ENCODE measurements at regions not wholly inside any gene's neighbourhood (a gene's known extent, or its start where the extent isn't known, plus 50 kb on each side); places are given as distances from the start of the nearest gene placed in this dataset.

GRCh38 chr5:89117124-89117644 is 234.2 kb upstream of the MEF2C start:
- dilution Hi-C loops (cut with HindIII; ENCODE audit: low sequenced_read_pairs, unreplicated experiment) = no loop called here

More at GRCh38 chr5:89117124-89117644, 234.2 kb upstream of the MEF2C start:
- in situ Hi-C loops (cut with MboI; ENCODE audit: low sequenced_read_pairs) (no loop called here), intact Hi-C loops (cut with micrococcal nuclease) (no loop called here)
- Histone ChIP-seq H2AK9ac (replicated peaks; ENCODE audit: low read depth, low read length, poor library complexity) (no peak overlapping the region), H3K56ac (ENCODE audit: extremely low read depth, insufficient read depth, low read length) (no peak overlapping the region), H2BK120ac (ENCODE audit: low read depth, low read length) (no peak overlapping the region), H4K91ac (ENCODE audit: insufficient read depth, low read depth, low read length) (no peak overlapping the region), H3K4me2 (ENCODE audit: low read depth, low read length) (no peak overlapping the region), H3K4me1 (ENCODE audit: control insufficient read depth, insufficient read depth, low read length) (no peaks in the 10 kb centered on the region), H2BK5ac (ENCODE audit: low read depth, low read length, poor library complexity, severe bottlenecking) (no peak overlapping the region), H2BK15ac (ENCODE audit: low read depth, low read length) (no peak overlapping the region), H3K14ac (replicated peaks; ENCODE audit: low read depth, low read length) (no peak overlapping the region), H4K20me1 (ENCODE audit: insufficient read depth, low read length) (no peaks in the 10 kb centered on the region), H2AFZ (replicated peaks; ENCODE audit: low read length, poor library complexity) (no peak overlapping the region), H3K36me3 (ENCODE audit: control insufficient read depth, insufficient read depth, low read length) (no peaks in the 10 kb centered on the region), H2AK5ac (ENCODE audit: low read depth, low read length) (no peak overlapping the region), H2BK20ac (ENCODE audit: low read depth, low read length) (no peak overlapping the region), H3K9me3 (ENCODE audit: control insufficient read depth, insufficient read depth, low read length) (no peaks in the 10 kb centered on the region), H4K5ac (ENCODE audit: low read depth, low read length) (no peak overlapping the region), H3K4me3 (ENCODE audit: insufficient read depth, low read depth, low read length) (no peak overlapping the region), H3K4ac (ENCODE audit: low read depth, low read length) (no peak overlapping the region), H3K18ac (ENCODE audit: low read depth, low read length) (no peak overlapping the region), H3K79me1 (ENCODE audit: low read depth in 1 of 2, low read length in 2 of 2) (no peaks in the 10 kb centered on the region), H3K9me1 (ENCODE audit: insufficient read depth, low read length) (no peaks in the 10 kb centered on the region), H4K8ac (ENCODE audit: low read depth in 2 of 2, low read length in 2 of 2) (no peak overlapping the region), H3K23ac (ENCODE audit: low read depth, low read length) (no peak overlapping the region), H3K27me3 (ENCODE audit: control insufficient read depth, insufficient read depth, low read length) (no peaks in the 10 kb centered on the region), H3K9ac (ENCODE audit: low read depth, low read length) (no peak overlapping the region), H3K27ac (ENCODE audit: insufficient read depth, low read length) (no peak overlapping the region)
- CTCF ChIA-PET = no interaction called here
- WGBS, 2 experiments (ENCODE audit: extremely low coverage in 2 of 2, insufficient read length in 1 of 2) = no CpG with 5 or more reads among the region's 1 CpG
- ATAC-seq (ENCODE audit: low read depth) = no peak
- no TSS peak for BruUV-seq (replicated peaks)
- POLR2A ChIA-PET (ENCODE audit: unreplicated experiment) = no interaction called here
- no peak for TF ChIP-seq SMC3 (IDR thresholded peaks at IDR 0.05; ENCODE audit: low read depth, low read length)
- no peak for TF ChIP-seq RAD21 (IDR thresholded peaks at IDR 0.05; ENCODE audit: low read length)
- TF ChIP-seq RFX5 (IDR thresholded peaks at IDR 0.05; ENCODE audit: low read depth, low read length) = no peak
- TF ChIP-seq NFE2L2 (IDR thresholded peaks at IDR 0.05; ENCODE audit: low read depth, low read length) = no peak
- no peak for TF ChIP-seq CEBPB (IDR thresholded peaks at IDR 0.05; ENCODE audit: low read depth, low read length)
- TF ChIP-seq FOS (IDR thresholded peaks at IDR 0.05; ENCODE audit: low read depth, low read length) = no peak
- TF ChIP-seq CTCF (conservative IDR thresholded peaks at IDR 0.05; ENCODE audit: low read depth, low read length) = no peak
- no peak for TF ChIP-seq RCOR1 (IDR thresholded peaks at IDR 0.05; ENCODE audit: insufficient replicate concordance, low read length)
- no peak for TF ChIP-seq BHLHE40 (IDR thresholded peaks at IDR 0.05; ENCODE audit: low read depth, low read length)
- no peak for TF ChIP-seq MAZ (IDR thresholded peaks at IDR 0.05; ENCODE audit: borderline replicate concordance, low read depth, low read length)
- TF ChIP-seq ELK1 (IDR thresholded peaks at IDR 0.05; ENCODE audit: borderline replicate concordance, low read depth, low read length) = no peak
- TF ChIP-seq MXI1 (IDR thresholded peaks at IDR 0.05; ENCODE audit: borderline replicate concordance, low read depth, low read length) = no peak
- no peak for TF ChIP-seq MAFK (IDR thresholded peaks at IDR 0.05; ENCODE audit: low read depth, low read length)
- no peak for TF ChIP-seq POLR2A (IDR thresholded peaks at IDR 0.05; ENCODE audit: low read depth, low read length)
- no peak for TF ChIP-seq USF2 (IDR thresholded peaks at IDR 0.05; ENCODE audit: low read depth, low read length)
- no peak for TF ChIP-seq CHD1 (IDR thresholded peaks at IDR 0.05; ENCODE audit: low read depth, low read length)
- DNase-seq = no peak
